Karpas-422 (cell line): ENCODE measurements at regions not wholly inside any gene's neighbourhood (a gene's known extent, or its start where the extent isn't known, plus 50 kb on each side); places are given as distances from the start of the nearest gene placed in this dataset.

Source experiments
- DNase-seq: peaks from one replicate; pipeline ENCODE4 v3.0.0-alpha.2; 2015
- H2AFZ ChIP-seq: fragments of 200-600 bp; sonication (generic); 2 replicates; pipeline ENCODE4 v1.6.1; 2014; ENCODE audit warnings: antibody characterized with exemption, low read length, mixed read lengths
- H3K27ac ChIP-seq: fragments of 200-600 bp; sonication (generic); 2 replicates; pipeline ENCODE4 v1.5.1; 2014; ENCODE audit warnings: mild to moderate bottlenecking, low read length, moderate library complexity
- H3K27me3 ChIP-seq: fragments of 200-600 bp; sonication (generic); 2 replicates; pipeline ENCODE4 v1.6.1; 2014; ENCODE audit warnings: low read length, mixed read lengths
- H3K36me3 ChIP-seq: fragments of 200-600 bp; sonication (generic); 2 replicates; pipeline ENCODE4 v1.6.1; 2014; ENCODE audit warnings: low read length, mixed read lengths; ENCODE audit not compliant: insufficient read depth
- H3K4me1 ChIP-seq: fragments of 200-600 bp; sonication (generic); 2 replicates; pipeline ENCODE4 v1.6.1; 2014; ENCODE audit warnings: mild to moderate bottlenecking, low read length, mixed read lengths
- H3K4me2 ChIP-seq: fragments of 200-600 bp; sonication (generic); 2 replicates; pipeline ENCODE4 v1.6.1; 2014; ENCODE audit warnings: low read length, low read depth, mild to moderate bottlenecking; ENCODE audit not compliant: poor library complexity, severe bottlenecking
- H3K4me3 ChIP-seq: fragments of 200-600 bp; sonication (generic); 2 replicates; pipeline ENCODE4 v1.5.1; 2014; ENCODE audit warnings: mild to moderate bottlenecking, antibody characterized with exemption, low read length, mixed read lengths
- H3K79me2 ChIP-seq: fragments of 200-600 bp; sonication (generic); 2 replicates; pipeline ENCODE4 v1.6.1; 2014; ENCODE audit warnings: mild to moderate bottlenecking, low read length, mixed read lengths
- H3K9ac ChIP-seq: fragments of 200-600 bp; sonication (generic); 2 replicates; pipeline ENCODE4 v1.6.0; 2014; ENCODE audit warnings: low read length
- H3K9me2 ChIP-seq: fragments of 200-600 bp; sonication (generic), shearing (Covaris generic); replicated peaks from 2 replicates; pipeline ENCODE4 v1.6.0; 2014; ENCODE audit warnings: mild to moderate bottlenecking, low read length, moderate library complexity; ENCODE audit not compliant: insufficient read depth
- H3K9me3 ChIP-seq: fragments of 300-700, 200-600 bp; sonication (generic); 2 replicates; pipeline ENCODE4 v1.6.1; 2014; ENCODE audit warnings: low read length, mixed read lengths
- H4K20me1 ChIP-seq: fragments of 200-600 bp; sonication (generic); 2 replicates; pipeline ENCODE4 v1.6.1; 2014; ENCODE audit warnings: mild to moderate bottlenecking, antibody characterized with exemption, low read length, low read depth; ENCODE audit not compliant: insufficient read depth

DNA sequence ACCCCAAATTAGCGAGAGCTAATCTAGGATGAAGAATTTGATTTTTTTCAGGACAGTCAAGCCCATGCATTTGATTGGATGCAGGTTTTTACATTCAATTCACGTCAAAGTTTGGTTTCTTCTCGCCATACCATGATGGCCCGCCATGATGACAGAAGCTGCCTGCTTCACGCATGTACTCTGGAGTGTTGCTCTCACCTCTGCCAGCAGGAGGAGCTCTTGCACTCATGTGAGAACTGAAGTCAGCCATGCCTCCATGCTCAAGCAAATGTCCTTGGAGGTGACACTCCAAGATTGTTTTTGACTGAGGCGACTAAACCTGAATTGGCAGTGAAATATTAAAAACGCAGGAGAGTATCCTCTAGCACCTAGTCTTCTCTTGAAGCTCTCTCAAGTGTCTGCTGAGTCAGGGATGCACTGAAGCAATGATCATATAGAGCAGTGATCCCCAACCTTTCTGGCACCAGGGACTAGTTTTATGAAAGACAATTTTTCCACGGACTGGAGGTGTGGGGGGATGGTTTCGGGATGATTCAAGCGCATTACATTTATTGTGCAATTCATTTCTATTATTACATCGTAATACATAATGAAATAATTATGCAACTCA lies 120.9 kb downstream of the SAMMSON start:
- Histone ChIP-seq H3K36me3 (no peaks in the 10 kb centered on the region), H3K4me1 (no peaks in the 10 kb centered on the region), H3K9ac (no peak overlapping the region), H4K20me1 (no peaks in the 10 kb centered on the region), H2AFZ (no peak overlapping the region), H3K27me3 (no peaks in the 10 kb centered on the region), H3K27ac (no peak overlapping the region), H3K9me3 (no peaks in the 10 kb centered on the region), H3K79me2 (no peaks in the 10 kb centered on the region), H3K9me2 (no peaks in the 10 kb centered on the region), H3K4me2 (no peak overlapping the region), H3K4me3 (no peak overlapping the region)
- DNase-seq, result peak; percentile 94

GRCh38 chr3:70127192-70127591 lies 127.7 kb downstream of the SAMMSON start:
- Histone ChIP-seq H3K9me3 (no peaks in the 10 kb centered on the region), H3K4me1 (no peaks in the 10 kb centered on the region), H4K20me1 (no peaks in the 10 kb centered on the region), H3K9ac (no peak overlapping the region), H2AFZ (no peak overlapping the region), H3K36me3 (no peaks in the 10 kb centered on the region), H3K4me3 (no peak overlapping the region), H3K4me2 (no peak overlapping the region), H3K79me2 (no peaks in the 10 kb centered on the region), H3K27me3 (no peaks in the 10 kb centered on the region), H3K9me2 (no peaks in the 10 kb centered on the region), H3K27ac (no peak overlapping the region)
- DNase-seq, result no peak

GRCh38 chr3:70137366-70137765 lies 137.8 kb downstream of the SAMMSON start:
- Histone ChIP-seq H3K79me2 (no peaks in the 10 kb centered on the region), H3K9me2 (no peaks in the 10 kb centered on the region), H3K27me3 (no peaks in the 10 kb centered on the region), H3K9me3 (no peaks in the 10 kb centered on the region), H3K9ac (no peak overlapping the region), H3K27ac (no peak overlapping the region), H4K20me1 (no peaks in the 10 kb centered on the region), H3K4me1 (no peaks in the 10 kb centered on the region), H3K36me3 (no peaks in the 10 kb centered on the region), H2AFZ (no peak overlapping the region), H3K4me2 (no peak overlapping the region), H3K4me3 (no peak overlapping the region)
- DNase-seq, result no peak

DNA sequence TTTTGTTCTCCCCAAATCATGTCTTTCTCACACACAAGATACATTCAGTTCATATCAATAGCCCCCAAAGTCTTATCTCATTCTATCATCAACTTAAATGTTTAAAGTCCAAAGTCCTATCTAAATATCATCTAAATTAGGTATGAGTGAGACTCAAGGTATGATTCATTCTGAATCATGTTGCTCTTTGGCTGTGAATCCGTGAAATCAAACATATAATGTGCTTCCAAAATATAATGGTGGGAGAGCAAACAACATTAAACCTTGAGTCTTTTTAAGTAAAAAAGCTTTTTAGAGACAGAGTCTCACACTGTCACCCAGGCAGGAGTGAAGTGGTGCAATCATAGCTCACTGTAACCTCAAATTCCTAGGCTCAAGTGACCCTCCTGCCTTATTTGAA lies 139.1 kb downstream of the SAMMSON start:
- Histone ChIP-seq H3K4me3 (no peak overlapping the region), H3K9me3 (no peaks in the 10 kb centered on the region), H3K27ac (no peak overlapping the region), H3K79me2 (no peaks in the 10 kb centered on the region), H3K36me3 (no peaks in the 10 kb centered on the region), H3K27me3 (no peaks in the 10 kb centered on the region), H2AFZ (no peak overlapping the region), H4K20me1 (no peaks in the 10 kb centered on the region), H3K9ac (no peak overlapping the region), H3K9me2 (no peaks in the 10 kb centered on the region), H3K4me2 (no peak overlapping the region), H3K4me1 (no peaks in the 10 kb centered on the region)
- DNase-seq, result no peak
